ENCODE measurements at regions not wholly inside any gene's neighbourhood (a gene's known extent, or its start where the extent isn't known, plus 50 kb on each side); places are given as distances from the start of the nearest gene placed in this dataset.

- DNase-seq = no peak
- no peak overlapping the region for H3K9ac ChIP-seq (ENCODE audit: insufficient read depth in 1 of 2, low read length in 2 of 2)
- 69 to 71% methylated on average over 15 of the region's 15 CpGs for WGBS, 2 donors
- no peaks in the 10 kb centered on the region for H3K9me3 ChIP-seq (ENCODE audit: control insufficient read depth in 4 of 4, insufficient read depth in 3 of 4, low read length in 3 of 4)
- H3K27me3 ChIP-seq (ENCODE audit: control insufficient read depth in 3 of 3, insufficient read depth in 3 of 3, low read length in 2 of 3) = peaks cover 0 to 4% (median 0%) of the 10 kb centered on the region in 3 donors
- TF ChIP-seq CTCF (IDR thresholded peaks at IDR 0.05; ENCODE audit: control extremely low read depth, extremely low read depth) = no peak
- H3K27ac ChIP-seq (ENCODE audit: low read depth in 1 of 2, low read length in 1 of 2) = no peak overlapping the region
- H3K4me3 ChIP-seq = no peak overlapping the region
- no peak for ATAC-seq (ENCODE audit: insufficient read depth, low FRiP score)
- no peaks in the 10 kb centered on the region for H3K36me3 ChIP-seq (ENCODE audit: control insufficient read depth in 4 of 4, insufficient read depth in 4 of 4, low read length in 4 of 4)
- H3K4me1 ChIP-seq (ENCODE audit: control insufficient read depth in 5 of 5, insufficient read depth in 5 of 5, low read length in 5 of 5) = peaks cover 0 to 4% (median 0%) of the 10 kb centered on the region in 5 donors
Measured at GRCh38 chr11:70670676-70671034, 272.3 kb downstream of the CTTN start.

DNA sequence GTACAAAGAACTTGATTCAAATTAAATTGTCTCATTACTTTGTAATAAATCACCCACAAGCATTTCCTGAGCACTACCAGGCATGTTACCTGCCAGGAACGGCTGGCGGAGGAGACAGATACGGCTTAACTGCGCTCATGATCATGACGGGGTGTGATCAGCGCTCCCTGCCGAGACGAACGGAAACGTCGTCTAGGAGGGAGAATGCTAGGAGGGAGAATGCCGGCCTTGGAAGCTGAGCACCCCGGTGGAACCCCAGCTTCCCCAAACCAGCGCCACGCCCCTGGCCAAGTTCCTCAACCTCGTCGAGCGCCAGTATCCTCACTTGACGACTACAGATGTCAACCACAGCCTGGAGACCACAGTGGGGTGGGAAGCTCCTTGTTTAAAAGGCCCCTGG lies 272.8 kb downstream of the CTTN start:
- no peak overlapping the region for H3K9ac ChIP-seq (ENCODE audit: insufficient read depth in 1 of 2, low read length in 2 of 2)
- no peak for TF ChIP-seq CTCF (IDR thresholded peaks at IDR 0.05; ENCODE audit: control extremely low read depth, extremely low read depth)
- 13 to 24% methylated on average over 19 of the region's 19 CpGs for WGBS, 2 donors
- ATAC-seq (ENCODE audit: insufficient read depth, low FRiP score) (no peak), DNase-seq (no peak)
- H3K4me3 ChIP-seq = no peak overlapping the region
- H3K36me3 ChIP-seq (ENCODE audit: control insufficient read depth in 4 of 4, insufficient read depth in 4 of 4, low read length in 4 of 4) = no peaks in the 10 kb centered on the region
- H3K9me3 ChIP-seq (ENCODE audit: control insufficient read depth in 4 of 4, insufficient read depth in 3 of 4, low read length in 3 of 4) = no peaks in the 10 kb centered on the region
- peaks cover 0 to 4% (median 0%) of the 10 kb centered on the region in 3 donors for H3K27me3 ChIP-seq (ENCODE audit: control insufficient read depth in 3 of 3, insufficient read depth in 3 of 3, low read length in 2 of 3)
- no peak overlapping the region for H3K27ac ChIP-seq (ENCODE audit: low read depth in 1 of 2, low read length in 1 of 2)
- H3K4me1 ChIP-seq (ENCODE audit: control insufficient read depth in 5 of 5, insufficient read depth in 5 of 5, low read length in 5 of 5) = peaks cover 0 to 4% (median 0%) of the 10 kb centered on the region in 5 donors

DNA sequence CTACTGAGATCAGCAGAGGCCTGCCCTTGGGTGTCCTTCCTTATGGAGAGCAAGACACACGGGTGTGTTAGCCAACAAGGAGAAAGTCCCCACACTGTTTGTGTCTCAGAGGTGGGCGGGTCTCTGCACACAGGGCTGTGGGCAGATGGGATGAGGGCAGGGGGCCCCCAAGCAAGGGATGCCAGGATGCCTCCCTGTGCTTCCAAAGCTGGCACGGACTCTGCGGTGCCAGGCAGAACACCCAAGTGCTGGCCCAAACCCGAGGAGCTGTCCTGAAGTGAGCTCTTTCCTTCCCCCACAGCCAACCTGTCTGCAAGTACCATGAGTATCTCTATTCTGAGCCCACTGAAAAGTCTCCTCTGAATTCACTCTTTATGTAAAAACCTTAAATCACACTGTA lies 273.3 kb downstream of the CTTN start:
- 75 to 79% methylated on average over 5 of the region's 5 CpGs for WGBS, 2 donors
- Histone ChIP-seq H3K9ac (ENCODE audit: insufficient read depth in 1 of 2, low read length in 2 of 2) (no peak overlapping the region), H3K27ac (ENCODE audit: low read depth in 1 of 2, low read length in 1 of 2) (no peak overlapping the region), H3K4me3 (no peak overlapping the region), H3K36me3 (ENCODE audit: control insufficient read depth in 4 of 4, insufficient read depth in 4 of 4, low read length in 4 of 4) (no peaks in the 10 kb centered on the region), H3K9me3 (ENCODE audit: control insufficient read depth in 4 of 4, insufficient read depth in 3 of 4, low read length in 3 of 4) (no peaks in the 10 kb centered on the region), H3K4me1 (ENCODE audit: control insufficient read depth in 5 of 5, insufficient read depth in 5 of 5, low read length in 5 of 5) (peaks cover 0 to 4% (median 0%) of the 10 kb centered on the region in 5 donors), H3K27me3 (ENCODE audit: control insufficient read depth in 3 of 3, insufficient read depth in 3 of 3, low read length in 2 of 3) (peaks cover 0 to 4% (median 0%) of the 10 kb centered on the region in 3 donors)
- DNase-seq (no peak), ATAC-seq (ENCODE audit: insufficient read depth, low FRiP score) (no peak)
- TF ChIP-seq CTCF (IDR thresholded peaks at IDR 0.05; ENCODE audit: control extremely low read depth, extremely low read depth) = no peak

- Histone ChIP-seq H3K4me3 (no peak overlapping the region), H3K9ac (ENCODE audit: insufficient read depth in 1 of 2, low read length in 2 of 2) (no peak overlapping the region), H3K9me3 (ENCODE audit: control insufficient read depth in 4 of 4, insufficient read depth in 3 of 4, low read length in 3 of 4) (no peaks in the 10 kb centered on the region), H3K4me1 (ENCODE audit: control insufficient read depth in 5 of 5, insufficient read depth in 5 of 5, low read length in 5 of 5) (peaks cover 0 to 4% (median 0%) of the 10 kb centered on the region in 5 donors), H3K27me3 (ENCODE audit: control insufficient read depth in 3 of 3, insufficient read depth in 3 of 3, low read length in 2 of 3) (peaks cover 0 to 4% (median 0%) of the 10 kb centered on the region in 3 donors), H3K36me3 (ENCODE audit: control insufficient read depth in 4 of 4, insufficient read depth in 4 of 4, low read length in 4 of 4) (no peaks in the 10 kb centered on the region), H3K27ac (ENCODE audit: low read depth in 1 of 2, low read length in 1 of 2) (no peak overlapping the region)
- no peak for DNase-seq
- TF ChIP-seq CTCF (IDR thresholded peaks at IDR 0.05; ENCODE audit: control extremely low read depth, extremely low read depth) = no peak
- no peak for ATAC-seq (ENCODE audit: insufficient read depth, low FRiP score)
- 92 to 94% methylated on average over 8 of the region's 8 CpGs for WGBS, 2 donors
Measured at GRCh38 chr11:70672991-70673653, 274.8 kb downstream of the CTTN start.

All from lung (tissue), 11 donors.